H9 (cell line): ENCODE measurements at regions not wholly inside any gene's neighbourhood (a gene's known extent, or its start where the extent isn't known, plus 50 kb on each side); places are given as distances from the start of the nearest gene placed in this dataset.
A peak's percentile ranks its signal among the peaks of the same experiment; 100 is the strongest.

ENCODE experiments used
- DNase-seq: peaks from one replicate; pipeline ENCODE4 v3.0.0-alpha.2; 2017
- H2AFZ ChIP-seq: one replicate; pipeline ENCODE4 v1.6.1; 2013; ENCODE audit warnings: mild to moderate bottlenecking, low read length, control low read depth, moderate library complexity
- H2AK5ac ChIP-seq: 2 replicates; pipeline ENCODE4 v1.6.1; 2013; ENCODE audit warnings: low read length, control low read depth, mixed read lengths; ENCODE audit not compliant: insufficient read length
- H2BK120ac ChIP-seq: one replicate; pipeline ENCODE4 v1.6.1; 2013; ENCODE audit warnings: low read depth, mild to moderate bottlenecking, low read length, control low read depth, inconsistent platforms; ENCODE audit not compliant: poor library complexity, severe bottlenecking
- H2BK12ac ChIP-seq: 2 replicates; pipeline ENCODE4 v1.6.1; 2013; ENCODE audit warnings: low read length, control low read depth, mixed read lengths, low read depth; ENCODE audit not compliant: insufficient read length
- H2BK15ac ChIP-seq: 2 replicates; pipeline ENCODE4 v1.6.1; 2013; ENCODE audit warnings: low read depth, low read length, control low read depth
- H2BK20ac ChIP-seq: one replicate; pipeline ENCODE4 v1.6.1; 2013; ENCODE audit warnings: low read depth, mild to moderate bottlenecking, low read length, control low read depth, inconsistent platforms; ENCODE audit not compliant: poor library complexity, severe bottlenecking
- H2BK5ac ChIP-seq: 2 replicates; pipeline ENCODE4 v1.6.1; 2013; ENCODE audit warnings: low read length, control low read depth, mixed read lengths; ENCODE audit not compliant: insufficient read length
- H3K14ac ChIP-seq: 2 replicates; pipeline ENCODE4 v1.6.1; 2013; ENCODE audit warnings: low read length, control low read depth; ENCODE audit not compliant: insufficient read depth
- H3K18ac ChIP-seq: 2 replicates; pipeline ENCODE4 v1.6.1; 2013; ENCODE audit warnings: low read depth, mild to moderate bottlenecking, mixed read lengths, low read length, control low read depth; ENCODE audit not compliant: insufficient read length
- H3K23ac ChIP-seq: 2 replicates; pipeline ENCODE4 v1.6.1; 2013; ENCODE audit warnings: low read length, control low read depth, mixed read lengths, low read depth; ENCODE audit not compliant: insufficient read length
- H3K23me2 ChIP-seq: 2 replicates; pipeline ENCODE4 v1.6.1; 2013; ENCODE audit warnings: low read depth, mild to moderate bottlenecking, mixed read lengths, low read length, control low read depth; ENCODE audit not compliant: insufficient read length, poor library complexity, severe bottlenecking
- H3K27ac ChIP-seq: 2 replicates; pipeline ENCODE4 v1.5.1; 2013; ENCODE audit warnings: low read length, control low read depth, mixed read lengths, low read depth; ENCODE audit not compliant: insufficient read length
- H3K27me3 ChIP-seq: 2 replicates; pipeline ENCODE4 v1.6.1; 2013; ENCODE audit warnings: low read length, control low read depth, inconsistent platforms; ENCODE audit not compliant: insufficient read depth
- H3K4ac ChIP-seq: 2 replicates; pipeline ENCODE4 v1.6.1; 2013; ENCODE audit warnings: low read depth, mild to moderate bottlenecking, control low read depth, inconsistent platforms, low read length, moderate library complexity
- H3K4me1 ChIP-seq: 2 replicates; pipeline ENCODE4 v1.6.1; 2013; ENCODE audit warnings: low read length, control low read depth, inconsistent platforms; ENCODE audit not compliant: insufficient read depth
- H3K4me2 ChIP-seq: 2 replicates; pipeline ENCODE4 v1.6.1; 2013; ENCODE audit warnings: low read length, control low read depth, mixed read lengths; ENCODE audit not compliant: insufficient read length, insufficient read depth
- H3K56ac ChIP-seq: 2 replicates; pipeline ENCODE4 v1.6.1; 2013; ENCODE audit warnings: low read depth, mild to moderate bottlenecking, mixed read lengths, low read length, control low read depth; ENCODE audit not compliant: insufficient read length
- H3K79me1 ChIP-seq: 2 replicates; pipeline ENCODE4 v1.6.1; 2013; ENCODE audit warnings: low read depth, mild to moderate bottlenecking, moderate library complexity, low read length, control low read depth, inconsistent platforms; ENCODE audit not compliant: insufficient read depth, poor library complexity, severe bottlenecking
- H3K79me2 ChIP-seq: 2 replicates; pipeline ENCODE4 v1.6.1; 2013; ENCODE audit warnings: low read length, control low read depth, inconsistent platforms; ENCODE audit not compliant: insufficient read depth
- H3K9ac ChIP-seq: 2 replicates; pipeline ENCODE4 v1.6.1; 2013; ENCODE audit warnings: low read length, control low read depth, mixed read lengths; ENCODE audit not compliant: insufficient read length; ENCODE audit errors: extremely low read depth
- H3K9me3 ChIP-seq: one replicate; pipeline ENCODE4 v1.6.1; 2013; ENCODE audit warnings: low read depth, low read length, inconsistent platforms; ENCODE audit not compliant: control insufficient read depth
- H3T11ph ChIP-seq: one replicate; pipeline ENCODE4 v1.6.1; 2013; ENCODE audit warnings: mild to moderate bottlenecking, low read length, control low read depth, inconsistent platforms
- H4K20me1 ChIP-seq: one replicate; pipeline ENCODE4 v1.6.1; 2013; ENCODE audit not compliant: control insufficient read depth, insufficient read length, insufficient read depth
- H4K5ac ChIP-seq: 2 replicates; pipeline ENCODE4 v1.6.1; 2013; ENCODE audit warnings: low read depth, mild to moderate bottlenecking, mixed read lengths, low read length, control low read depth; ENCODE audit not compliant: insufficient read length
- H4K8ac ChIP-seq: replicated peaks from 2 replicates; pipeline ENCODE4 v1.6.1; 2013; ENCODE audit warnings: low read length, control low read depth, mixed read lengths, low read depth; ENCODE audit not compliant: insufficient read length
- H4K91ac ChIP-seq: 2 replicates; pipeline ENCODE4 v1.6.1; 2013; ENCODE audit warnings: low read depth, mild to moderate bottlenecking, moderate library complexity, mixed read lengths, low read length, control low read depth; ENCODE audit not compliant: insufficient read length
- H3K27ac Mint-ChIP-seq, 3 experiments: 2 replicates in 2 of 3; 3 replicates in 1 of 3; pipeline ENCODE4 v1.8.0; 2020 to 2021; ENCODE audit warnings: mixed read lengths in 3 of 3, mild to moderate bottlenecking in 1 of 3, moderate library complexity in 1 of 3
- H3K27me3 Mint-ChIP-seq: 2 replicates; pipeline ENCODE4 v1.8.0; 2021; ENCODE audit warnings: low read depth, mild to moderate bottlenecking, moderate library complexity, mixed read lengths
- H3K36me3 Mint-ChIP-seq, 3 experiments: 2 replicates in 2 of 3; 3 replicates in 1 of 3; pipeline ENCODE4 v1.8.0; 2020 to 2021; ENCODE audit warnings: low read depth in 3 of 3, mixed read lengths in 3 of 3; ENCODE audit not compliant: insufficient read depth in 1 of 3
- H3K4me1 Mint-ChIP-seq, 2 experiments: 2 replicates each; pipeline ENCODE4 v1.8.0; 2020; ENCODE audit warnings: mixed read lengths in 2 of 2
- H3K4me3 Mint-ChIP-seq, 2 experiments: 2 replicates in 1 of 2; 3 replicates in 1 of 2; pipeline ENCODE4 v1.8.0; 2020 to 2021; ENCODE audit warnings: mild to moderate bottlenecking in 2 of 2, mixed read lengths in 2 of 2, moderate library complexity in 1 of 2
- H3K9me3 Mint-ChIP-seq, 2 experiments: 2 replicates in 1 of 2; 3 replicates in 1 of 2; pipeline ENCODE4 v1.8.0; 2020; ENCODE audit warnings: mild to moderate bottlenecking in 2 of 2, mixed read lengths in 2 of 2, moderate library complexity in 1 of 2
- WGBS: extraction: QIAGEN DNeasy Blood & Tissue Kit; methylation state at CpG from one replicate; pipeline ENCODE4 v1.1.7; 2013; ENCODE audit warnings: missing lambda C conversion rate, low lambda C conversion rate, mixed read lengths; ENCODE audit not compliant: insufficient read length; ENCODE audit errors: extremely low coverage; 5-methylcytosine and 5-hydroxymethylcytosine counted together
- TF ChIP-seq, protein P1 (sequence below): fragments of 200-600 bp; sonication (generic); conservative IDR thresholded peaks from 3 replicates; pipeline ENCODE4 v1.8.0; 2021; ENCODE audit warnings: antibody characterized with exemption, mild to moderate bottlenecking

DNA sequence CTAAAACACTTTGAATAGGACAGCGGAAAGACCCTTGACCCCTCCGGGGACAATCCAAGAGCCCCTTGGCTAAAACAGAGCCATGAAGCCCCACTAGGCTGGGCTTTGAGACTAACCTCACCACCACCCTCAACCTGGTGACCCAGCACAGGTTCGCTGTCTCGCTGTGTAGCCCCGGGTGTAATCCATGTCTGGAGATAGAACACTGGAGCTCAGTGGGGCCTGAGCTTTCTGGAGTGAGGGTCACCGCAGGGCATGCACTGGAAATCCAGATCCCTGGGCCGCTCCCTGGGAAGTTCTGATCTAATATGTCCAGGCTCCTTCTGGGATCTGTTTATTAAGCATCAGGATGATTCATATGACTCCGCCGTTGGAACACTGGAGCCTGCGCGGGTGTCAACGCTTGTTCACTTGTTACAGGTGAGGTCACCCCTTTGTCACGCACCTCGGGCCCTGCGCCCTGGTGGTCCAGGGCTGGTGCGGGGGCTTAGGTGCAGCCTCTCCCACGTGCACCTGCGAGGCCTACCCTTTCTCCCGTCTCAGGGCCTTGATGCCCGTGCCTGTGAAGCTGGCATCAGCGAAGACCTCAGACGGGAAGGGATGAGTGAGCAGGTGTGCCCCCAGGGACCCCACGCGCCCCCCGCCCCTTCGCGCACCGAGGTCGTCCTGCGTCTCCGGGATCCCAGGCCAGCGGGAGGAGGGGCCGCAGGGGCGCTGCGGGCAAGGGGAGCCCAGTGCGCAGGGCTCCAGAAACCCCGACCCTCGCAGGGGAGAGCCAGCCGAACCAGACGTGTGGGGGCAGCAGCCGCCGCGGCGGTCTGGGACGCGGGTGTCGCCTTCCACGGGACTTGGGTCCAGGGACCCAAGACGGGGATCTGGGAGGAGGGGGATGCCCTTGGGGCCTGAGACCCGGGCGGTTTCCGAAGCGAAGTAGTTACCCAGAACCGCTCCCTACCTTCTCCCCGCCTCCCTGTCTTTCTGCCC lies 224.1 kb upstream of the FOXF1 start:
- Histone ChIP-seq H3K27me3 (peaks cover 52% of the 10 kb centered on the region), H3K23me2 (peaks cover 17% of the 10 kb centered on the region), H3K27ac (no peak overlapping the region), H4K5ac (no peak overlapping the region), H3K9ac (no peak overlapping the region), H3K4me1 (peaks cover 3% of the 10 kb centered on the region; the same call in 1 of the 2 replicates), H4K91ac (no peak overlapping the region), H4K20me1 (no peaks in the 10 kb centered on the region), H3K14ac (no peak overlapping the region; the same call in 1 of the 2 replicates), H2BK12ac (no peak overlapping the region), H3K4ac (no peak overlapping the region), H3K56ac (no peak overlapping the region), H2BK120ac (no peak overlapping the region), H3K4me2 (peak overlapping the region; percentile 67), H3T11ph (no peak overlapping the region), H3K79me1 (no peaks in the 10 kb centered on the region), H2AFZ (no peak overlapping the region), H3K9me3 (no peaks in the 10 kb centered on the region), H3K18ac (no peak overlapping the region), H2BK15ac (no peak overlapping the region), H3K23ac (no peak overlapping the region), H2AK5ac (no peak overlapping the region), H2BK20ac (no peak overlapping the region), H4K8ac (no peak overlapping the region), H3K79me2 (no peaks in the 10 kb centered on the region), H2BK5ac (no peak overlapping the region)
- H3K4me3 Mint-ChIP-seq, result peak overlapping the region; percentile 72 to 88
- TF ChIP-seq, protein P1, sequence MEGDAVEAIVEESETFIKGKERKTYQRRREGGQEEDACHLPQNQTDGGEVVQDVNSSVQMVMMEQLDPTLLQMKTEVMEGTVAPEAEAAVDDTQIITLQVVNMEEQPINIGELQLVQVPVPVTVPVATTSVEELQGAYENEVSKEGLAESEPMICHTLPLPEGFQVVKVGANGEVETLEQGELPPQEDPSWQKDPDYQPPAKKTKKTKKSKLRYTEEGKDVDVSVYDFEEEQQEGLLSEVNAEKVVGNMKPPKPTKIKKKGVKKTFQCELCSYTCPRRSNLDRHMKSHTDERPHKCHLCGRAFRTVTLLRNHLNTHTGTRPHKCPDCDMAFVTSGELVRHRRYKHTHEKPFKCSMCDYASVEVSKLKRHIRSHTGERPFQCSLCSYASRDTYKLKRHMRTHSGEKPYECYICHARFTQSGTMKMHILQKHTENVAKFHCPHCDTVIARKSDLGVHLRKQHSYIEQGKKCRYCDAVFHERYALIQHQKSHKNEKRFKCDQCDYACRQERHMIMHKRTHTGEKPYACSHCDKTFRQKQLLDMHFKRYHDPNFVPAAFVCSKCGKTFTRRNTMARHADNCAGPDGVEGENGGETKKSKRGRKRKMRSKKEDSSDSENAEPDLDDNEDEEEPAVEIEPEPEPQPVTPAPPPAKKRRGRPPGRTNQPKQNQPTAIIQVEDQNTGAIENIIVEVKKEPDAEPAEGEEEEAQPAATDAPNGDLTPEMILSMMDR, result no peak
- H3K27me3 Mint-ChIP-seq, result peaks cover 92% of the 10 kb centered on the region
- no peaks in the 10 kb centered on the region; a peak in 1 of 5 replicates for H3K9me3 Mint-ChIP-seq
- H3K36me3 Mint-ChIP-seq, result no peaks in the 10 kb centered on the region
- H3K27ac Mint-ChIP-seq, result no peak overlapping the region
- no peak for DNase-seq
- H3K4me1 Mint-ChIP-seq, result peaks cover 61 to 62% of the 10 kb centered on the region in 2 experiments
- WGBS, result no CpG with 5 or more reads among the region's 55 CpGs
